NCI-H1105 treated with DMSO at 0.1 percent for 48 hours (cell line): ENCODE measurements at regions not wholly inside any gene's neighbourhood (a gene's known extent, or its start where the extent isn't known, plus 50 kb on each side); places are given as distances from the start of the nearest gene placed in this dataset.

ENCODE experiments used
- DNase-seq: peaks from one replicate; lab custom pipeline; 2025; lab: John Stamatoyannopoulos, UW

- no peak for DNase-seq
Measured at GRCh38 chr1:55368698-55369097, 153.5 kb upstream of the USP24 start.

- no peak for DNase-seq
Measured at GRCh38 chr1:55367273-55367672, 152.1 kb upstream of the USP24 start.

GRCh38 chr1:55364216-55364615 is 149.1 kb upstream of the USP24 start:
- DNase-seq: no peak

- no peak for DNase-seq
Measured at GRCh38 chr1:55363268-55363667, 148.1 kb upstream of the USP24 start.

- DNase-seq: no peak
Measured at GRCh38 chr1:55362558-55362957, 147.4 kb upstream of the USP24 start.

- DNase-seq: no peak
Measured at GRCh38 chr1:55359611-55360010, 144.4 kb upstream of the USP24 start.

GRCh38 chr1:55358581-55358980 is 143.4 kb upstream of the USP24 start:
- no peak for DNase-seq

- no peak for DNase-seq
Measured at GRCh38 chr1:55355549-55355948, 140.4 kb upstream of the USP24 start.

GRCh38 chr1:55353707-55354620 is 138.8 kb upstream of the USP24 start:
- DNase-seq: no peak

- no peak for DNase-seq
Measured at GRCh38 chr1:55352811-55353180, 137.6 kb upstream of the USP24 start.

- DNase-seq: no peak
Measured at GRCh38 chr1:55352080-55352810, 137.1 kb upstream of the USP24 start.

- DNase-seq: no peak
Measured at GRCh38 chr1:55348356-55348755, 133.2 kb upstream of the USP24 start.

GRCh38 chr1:55347866-55348265 is 132.7 kb upstream of the USP24 start:
- no peak for DNase-seq

- no peak for DNase-seq
Measured at GRCh38 chr1:55347041-55347440, 131.9 kb upstream of the USP24 start.

GRCh38 chr1:55346586-55346985 is 131.4 kb upstream of the USP24 start:
- no peak for DNase-seq

GRCh38 chr1:55339681-55340080 is 124.5 kb upstream of the USP24 start:
- DNase-seq: no peak

GRCh38 chr1:55338448-55338820 is 123.3 kb upstream of the USP24 start:
- DNase-seq: no peak

- peak; percentile 15 for DNase-seq
Measured at GRCh38 chr1:55337801-55338447, 122.8 kb upstream of the USP24 start.

- DNase-seq: no peak
Measured at GRCh38 chr1:55334797-55335196, 119.6 kb upstream of the USP24 start.

GRCh38 chr1:55334160-55334559 is 119.0 kb upstream of the USP24 start:
- no peak for DNase-seq

GRCh38 chr1:55333461-55333860 is 118.3 kb upstream of the USP24 start:
- no peak for DNase-seq

- no peak for DNase-seq
Measured at GRCh38 chr1:55331351-55331750, 116.2 kb upstream of the USP24 start.
